ENCODE measurements at regions not wholly inside any gene's neighbourhood (a gene's known extent, or its start where the extent isn't known, plus 50 kb on each side); places are given as distances from the start of the nearest gene placed in this dataset.

DNA sequence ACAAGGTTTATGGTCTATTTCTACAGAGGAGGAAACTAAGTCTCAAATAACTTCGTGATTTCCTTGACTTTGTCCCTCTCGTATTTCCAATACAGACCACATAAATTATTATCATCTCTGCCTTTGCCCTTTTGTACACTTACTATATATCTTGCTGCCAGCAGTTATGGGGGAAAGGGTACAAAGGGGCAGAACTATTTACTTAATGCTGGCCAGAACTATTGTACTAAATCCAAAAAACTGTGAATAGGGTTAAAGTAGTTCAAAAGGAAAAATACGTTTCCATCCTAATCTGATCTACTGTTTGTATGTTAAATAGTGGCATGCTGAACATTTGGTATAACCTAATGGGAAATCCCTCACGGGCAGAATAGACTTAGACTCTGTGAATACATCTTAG lies 537.3 kb upstream of the SEMA6D start:
- DNase-seq: no peak

- DNase-seq: no peak
Observed at GRCh38 chr15:47182818-47183217, 534.5 kb upstream of the SEMA6D start.

GRCh38 chr15:47184003-47184907 lies 533.0 kb upstream of the SEMA6D start:
- DNase-seq: no peak

DNA sequence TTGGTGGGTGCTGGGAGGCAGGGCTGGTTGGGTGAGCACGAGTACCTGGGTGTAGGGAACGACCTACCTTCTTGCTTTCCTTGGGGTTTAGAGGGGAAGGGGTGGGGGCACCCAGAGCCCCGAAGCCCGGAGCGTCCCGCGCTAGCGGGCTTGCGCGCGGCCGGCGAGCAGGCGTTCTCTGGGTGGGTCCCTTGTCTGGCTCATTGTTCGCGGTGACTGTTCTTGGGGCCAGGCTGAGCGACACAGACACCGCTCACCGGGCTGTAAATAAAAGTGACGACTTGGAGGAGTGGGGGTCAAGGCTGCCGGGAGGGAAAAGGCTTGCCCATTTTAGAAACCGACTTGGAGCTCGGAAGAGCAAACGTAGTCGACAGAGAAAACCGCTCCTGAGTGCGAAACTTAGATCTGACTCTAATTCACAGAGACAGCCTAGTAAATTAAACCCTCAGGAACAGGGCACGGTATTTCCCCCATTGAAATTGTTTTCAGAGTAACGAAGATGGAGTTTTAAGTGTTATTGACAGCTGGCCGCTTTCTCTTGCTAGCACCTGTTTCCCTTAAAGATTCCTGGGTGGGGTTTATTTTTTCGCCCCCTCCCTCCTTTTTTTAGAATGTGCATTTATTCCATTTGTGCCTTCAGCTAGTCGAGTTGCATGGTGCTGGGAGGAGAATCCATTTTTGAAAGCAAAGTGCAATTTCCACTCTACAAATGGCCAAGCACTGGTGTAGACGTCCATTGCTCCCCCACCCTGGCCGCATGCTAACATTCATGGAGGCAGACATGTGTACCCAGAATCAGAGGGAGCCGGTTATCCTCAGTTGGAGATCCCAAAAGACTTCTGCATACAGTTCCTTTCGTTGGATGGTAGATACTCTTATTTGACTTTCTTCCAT lies 532.1 kb upstream of the SEMA6D start:
- no peak for DNase-seq

- DNase-seq: no peak
Observed at GRCh38 chr15:47186075-47186474, 531.2 kb upstream of the SEMA6D start.

DNA sequence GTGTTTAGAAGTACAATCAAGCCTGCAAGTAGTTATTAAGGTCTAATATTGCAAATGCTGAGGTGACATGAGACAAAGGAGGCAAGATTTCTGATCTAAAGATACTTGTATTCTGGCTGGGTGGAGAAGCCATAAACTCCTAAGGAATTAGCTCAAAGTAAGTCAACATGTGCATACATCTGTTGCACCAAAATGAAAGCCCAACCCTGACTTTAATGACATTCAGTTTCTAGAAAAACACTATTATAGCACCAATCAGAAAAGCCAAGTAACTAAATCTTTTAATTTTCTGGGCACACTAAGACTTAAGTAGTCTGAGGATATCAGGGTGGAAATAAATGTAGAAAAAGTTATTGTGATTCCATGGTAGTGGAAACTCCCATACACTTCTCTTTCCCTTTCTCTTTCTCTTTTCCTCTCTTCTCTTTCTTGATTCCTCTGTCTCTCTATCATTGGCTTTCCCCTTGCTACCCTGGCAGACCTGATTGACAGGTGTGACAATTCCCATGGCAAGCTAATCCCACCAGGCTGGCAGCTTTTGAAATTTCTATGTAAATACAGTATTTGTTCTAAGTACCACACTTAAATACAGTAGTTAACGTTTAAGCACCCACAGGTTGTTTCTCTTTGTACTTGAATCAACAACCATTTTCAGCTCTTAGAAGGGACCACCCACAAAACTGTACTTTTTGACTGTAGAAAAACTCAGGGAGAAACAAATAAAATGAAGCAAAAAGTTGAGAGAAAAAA lies 528.4 kb upstream of the SEMA6D start:
- no peak for DNase-seq

DNA sequence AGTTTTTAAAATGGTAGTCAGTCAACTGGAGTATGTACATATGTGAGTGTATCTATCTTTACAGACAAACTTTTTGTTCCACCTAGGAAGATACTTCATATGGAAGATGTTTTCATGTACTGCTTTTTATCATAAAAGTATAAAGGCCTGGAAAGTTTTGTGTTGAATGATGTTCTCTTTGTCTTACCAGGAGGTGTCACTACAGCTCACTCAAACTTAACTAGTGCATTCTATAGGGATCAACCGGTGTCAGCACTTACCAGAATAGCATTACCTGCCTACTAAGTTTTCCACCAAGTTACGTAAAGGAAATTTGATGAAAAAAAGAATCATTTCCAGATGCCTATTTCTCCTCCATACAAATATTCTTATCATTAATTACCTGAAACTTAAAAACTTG lies 522.6 kb upstream of the SEMA6D start:
- DNase-seq: no peak

GRCh38 chr15:47196048-47196447 lies 521.3 kb upstream of the SEMA6D start:
- peak; percentile 61 to 76 for DNase-seq

GRCh38 chr15:47203993-47204392 lies 513.3 kb upstream of the SEMA6D start:
- DNase-seq: no peak

DNA sequence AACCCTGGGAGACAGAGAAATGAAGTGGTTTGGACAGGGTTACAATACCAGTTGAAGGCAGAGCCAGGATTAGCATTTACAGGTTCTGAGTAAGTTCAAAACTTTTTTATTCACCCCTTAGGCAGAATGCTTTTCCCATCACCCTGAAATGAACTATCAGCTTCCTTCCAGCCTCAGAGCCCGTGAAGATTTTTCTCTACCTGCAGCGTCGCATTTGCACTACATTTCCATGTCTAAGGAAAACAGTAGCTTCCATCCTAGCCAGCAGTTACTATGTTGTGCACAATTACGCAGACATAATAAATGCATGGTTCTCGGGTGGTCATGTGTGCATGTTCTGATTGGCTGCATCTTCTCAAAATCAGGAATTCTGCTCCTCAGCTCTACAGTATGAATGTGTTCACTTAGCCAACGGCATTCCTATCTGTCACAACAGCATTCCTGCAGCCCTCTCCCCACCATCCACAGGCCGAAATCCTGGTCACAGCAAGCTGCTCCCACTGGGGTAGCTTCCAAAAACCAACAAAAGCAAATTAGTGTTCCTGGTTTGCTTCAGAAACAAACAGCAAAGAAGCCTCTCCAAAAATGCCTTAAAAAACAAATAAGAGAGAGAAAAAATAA lies 510.8 kb upstream of the SEMA6D start:
- DNase-seq: no peak

GRCh38 chr15:47209591-47209990 lies 507.7 kb upstream of the SEMA6D start:
- no peak for DNase-seq

GRCh38 chr15:47212222-47213010 lies 504.9 kb upstream of the SEMA6D start:
- no peak for DNase-seq

- no peak for DNase-seq
Observed at GRCh38 chr15:47213883-47214282, 503.4 kb upstream of the SEMA6D start.

GRCh38 chr15:47218295-47218694 lies 499.0 kb upstream of the SEMA6D start:
- no peak for DNase-seq

DNA sequence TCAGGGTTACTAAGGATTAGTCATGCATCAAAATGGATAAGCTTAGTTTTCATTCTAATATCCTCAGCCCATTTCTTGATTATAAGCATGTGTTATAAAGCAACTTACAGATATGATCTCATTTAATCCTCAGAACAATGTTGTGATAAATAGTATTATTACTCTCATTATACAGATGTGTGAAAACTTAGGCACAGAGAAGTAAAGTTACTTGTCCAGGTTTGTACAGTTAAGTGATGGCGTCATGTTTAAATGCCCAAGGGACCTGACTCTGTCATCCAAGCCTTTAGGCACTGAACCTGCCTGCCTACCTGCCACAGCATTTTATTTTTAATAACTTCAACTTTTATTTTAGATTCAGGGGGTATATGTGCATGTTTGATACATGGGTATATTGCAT lies 472.9 kb upstream of the SEMA6D start:
- no peak for DNase-seq

- DNase-seq: no peak
Observed at GRCh38 chr15:47246317-47246716, 471.0 kb upstream of the SEMA6D start.

GRCh38 chr15:47258521-47258920 lies 458.8 kb upstream of the SEMA6D start:
- DNase-seq: no peak

GRCh38 chr15:47265686-47266085 lies 451.6 kb upstream of the SEMA6D start:
- no peak for DNase-seq

DNA sequence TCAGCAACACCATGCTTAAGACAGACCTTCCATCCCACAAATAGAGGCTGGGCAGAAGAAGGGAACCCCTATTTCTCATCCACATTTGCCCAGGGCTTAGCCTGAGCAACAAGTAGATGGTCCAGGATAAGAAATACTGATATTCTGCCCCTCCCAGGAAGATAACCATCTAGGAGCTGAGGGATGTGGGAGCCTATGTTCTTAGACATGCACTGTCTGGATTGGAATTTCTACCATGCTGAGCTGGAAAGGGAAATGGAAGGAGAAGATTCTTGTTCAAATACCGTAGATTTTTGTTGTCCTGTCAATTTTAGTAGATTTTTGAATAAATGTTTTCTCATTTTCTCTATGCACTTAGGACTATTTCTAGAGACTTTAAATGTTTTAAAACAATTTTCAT lies 450.7 kb upstream of the SEMA6D start:
- no peak for DNase-seq

GRCh38 chr15:47273864-47274263 lies 443.4 kb upstream of the SEMA6D start:
- DNase-seq: no peak

DNA sequence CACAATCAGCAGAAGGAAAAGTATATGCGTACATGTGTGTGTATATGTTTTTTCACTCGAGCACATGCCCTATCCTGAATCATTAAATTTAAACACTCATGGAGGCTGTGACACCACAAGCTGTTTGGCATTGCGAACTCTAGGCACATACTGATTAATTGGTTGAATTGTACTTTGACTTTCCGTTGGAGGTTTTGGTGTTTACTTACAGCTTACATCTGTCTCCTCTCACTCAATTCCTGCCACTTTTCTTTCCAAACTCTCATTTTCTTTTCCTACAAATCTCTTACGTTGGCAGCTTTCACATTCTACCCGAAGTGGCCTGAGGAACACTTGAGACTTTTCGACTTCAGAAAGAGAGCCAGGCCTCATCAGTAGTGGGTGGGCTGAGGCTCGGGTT lies 434.1 kb upstream of the SEMA6D start:
- no peak for DNase-seq

DNA sequence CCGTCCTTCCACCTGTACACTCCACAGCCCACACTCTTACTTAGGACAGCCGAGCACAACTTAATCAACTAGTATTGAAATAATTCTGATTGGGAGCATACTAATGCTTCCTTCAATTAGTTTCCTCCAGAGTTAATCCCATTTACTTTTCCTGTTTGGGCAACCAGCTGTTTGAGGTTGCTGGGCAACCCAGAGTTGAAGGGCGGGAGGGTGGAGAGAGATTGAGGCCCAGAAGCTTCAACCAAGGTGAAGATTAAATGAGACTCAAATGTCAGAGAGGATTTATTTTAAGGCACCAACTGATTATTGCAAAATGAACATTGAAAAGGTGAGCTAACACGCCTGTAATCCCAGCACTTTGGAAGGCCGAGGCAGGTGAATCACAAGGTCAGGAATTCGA lies 428.5 kb upstream of the SEMA6D start:
- no peak for DNase-seq

Data from inflammatory macrophage (primary cell).